Central memory CD8-positive, alpha-beta T cell (primary cell): ENCODE measurements at regions not wholly inside any gene's neighbourhood (a gene's known extent, or its start where the extent isn't known, plus 50 kb on each side); places are given as distances from the start of the nearest gene placed in this dataset.

Source experiments
- ATAC-seq: fragments of 150-1000 bp; cut with Tn5 transposase; replicated peaks from 2 replicates; pipeline ENCODE4 v1.10.0; 2022; ENCODE audit warnings: mild to moderate bottlenecking, moderate FRiP score, moderate number of reproducible peaks; ENCODE audit not compliant: poor library complexity, severe bottlenecking; ENCODE audit errors: extremely low read depth
- DNase-seq, 2 donors: peaks; one replicate each; pipeline ENCODE4 v3.0.0; 2021; ENCODE audit warnings: low spot score in 2 of 2
- H3K27ac Mint-ChIP-seq: one replicate; pipeline ENCODE4 v1.8.0; 2022; ENCODE audit warnings: low read depth, mild to moderate bottlenecking, moderate library complexity, mixed read lengths
- H3K27me3 Mint-ChIP-seq: one replicate; pipeline ENCODE4 v1.8.0; 2022; ENCODE audit warnings: mixed read lengths
- H3K36me3 Mint-ChIP-seq: one replicate; pipeline ENCODE4 v1.8.0; 2022; ENCODE audit warnings: mild to moderate bottlenecking, moderate library complexity, mixed read lengths; ENCODE audit not compliant: insufficient read depth
- H3K4me1 Mint-ChIP-seq: one replicate; pipeline ENCODE4 v1.8.0; 2022; ENCODE audit warnings: mixed read lengths
- H3K4me3 Mint-ChIP-seq: one replicate; pipeline ENCODE4 v1.8.0; 2022; ENCODE audit warnings: mild to moderate bottlenecking, moderate library complexity, mixed read lengths
- H3K9me3 Mint-ChIP-seq: one replicate; pipeline ENCODE4 v1.8.0; 2022; ENCODE audit warnings: mixed read lengths

- Mint-ChIP-seq H3K27ac (no peak overlapping the region), H3K27me3 (peaks cover 20% of the 10 kb centered on the region), H3K4me3 (no peak overlapping the region), H3K9me3 (no peaks in the 10 kb centered on the region), H3K4me1 (no peaks in the 10 kb centered on the region), H3K36me3 (no peaks in the 10 kb centered on the region)
- ATAC-seq (no peak), DNase-seq (no peak)
Observed at GRCh38 chr2:200065477-200065876, 110.1 kb downstream of the MAIP1 start.

GRCh38 chr2:200066417-200066816, 111.0 kb downstream of the MAIP1 start:
- Mint-ChIP-seq H3K27me3 (peaks cover 20% of the 10 kb centered on the region), H3K27ac (no peak overlapping the region), H3K4me3 (no peak overlapping the region), H3K4me1 (no peaks in the 10 kb centered on the region), H3K9me3 (peaks cover 3% of the 10 kb centered on the region), H3K36me3 (no peaks in the 10 kb centered on the region)
- DNase-seq = no peak
- no peak for ATAC-seq

DNA sequence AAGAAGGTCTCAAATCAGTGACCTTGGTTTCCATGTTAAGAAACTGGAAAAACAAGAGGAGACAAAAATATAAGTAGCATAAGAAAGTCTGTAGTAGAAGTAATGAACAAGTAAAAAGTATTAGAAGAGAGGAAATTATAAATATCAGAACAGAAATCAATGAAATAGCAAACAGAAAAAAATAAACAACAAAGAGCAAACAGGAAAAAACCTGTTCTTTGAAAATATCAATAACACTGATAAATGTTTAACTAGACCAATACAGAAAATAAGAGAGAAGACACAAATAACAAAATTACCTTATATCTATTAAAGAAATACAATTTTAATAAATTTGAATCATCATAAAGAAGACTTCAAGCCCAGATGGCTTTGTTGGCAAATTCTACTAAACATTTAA, 113.3 kb downstream of the MAIP1 start:
- Mint-ChIP-seq H3K27me3 (peaks cover 18% of the 10 kb centered on the region), H3K4me3 (no peak overlapping the region), H3K9me3 (peaks cover 11% of the 10 kb centered on the region), H3K4me1 (no peaks in the 10 kb centered on the region), H3K36me3 (no peaks in the 10 kb centered on the region), H3K27ac (no peak overlapping the region)
- DNase-seq (no peak), ATAC-seq (no peak)

DNA sequence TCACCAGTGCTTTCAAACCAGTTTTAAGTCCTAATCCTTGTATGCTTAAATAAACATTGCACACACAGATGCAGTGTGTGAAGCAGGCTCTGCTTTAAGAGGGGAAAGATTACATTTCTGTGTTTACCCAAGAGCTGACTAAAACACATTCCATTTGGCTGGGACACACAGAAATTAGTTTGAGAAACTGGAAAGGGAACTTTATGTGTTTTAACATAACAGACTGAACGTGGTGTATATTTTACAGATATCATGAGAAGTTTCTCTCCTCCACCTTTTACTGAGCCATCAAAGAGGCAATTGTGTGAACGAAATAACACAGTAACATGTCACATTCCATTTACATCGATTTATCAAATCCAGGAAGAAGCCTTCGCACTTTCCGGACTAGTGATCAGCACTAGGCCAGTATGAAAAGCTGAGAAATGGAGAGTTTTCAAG, 121.8 kb downstream of the MAIP1 start:
- Mint-ChIP-seq H3K4me1 (no peaks in the 10 kb centered on the region), H3K9me3 (no peaks in the 10 kb centered on the region), H3K27ac (no peak overlapping the region), H3K27me3 (peaks cover 47% of the 10 kb centered on the region), H3K4me3 (no peak overlapping the region), H3K36me3 (no peaks in the 10 kb centered on the region)
- no peak for ATAC-seq
- no peak for DNase-seq

DNA sequence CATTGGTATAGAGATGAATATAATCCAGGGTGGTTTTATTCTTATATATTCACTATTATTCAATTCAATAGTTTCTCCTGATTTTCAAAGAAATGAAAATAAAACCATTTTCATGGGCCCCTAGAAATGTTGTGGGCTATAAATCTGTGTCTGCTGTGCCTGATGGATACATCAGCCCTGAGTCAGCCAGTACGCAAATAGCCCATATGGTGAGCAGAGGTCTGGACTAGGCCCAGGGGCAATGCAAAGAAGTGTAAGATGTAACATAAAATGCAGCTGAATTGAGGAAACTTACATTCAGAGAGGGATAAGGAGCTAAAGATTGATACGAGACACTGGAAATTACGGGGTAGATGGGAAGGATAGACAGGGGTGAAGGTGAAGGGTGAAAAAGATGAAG, 122.5 kb downstream of the MAIP1 start:
- Mint-ChIP-seq H3K27me3 (peaks cover 52% of the 10 kb centered on the region), H3K9me3 (no peaks in the 10 kb centered on the region), H3K4me3 (no peak overlapping the region)

DNA sequence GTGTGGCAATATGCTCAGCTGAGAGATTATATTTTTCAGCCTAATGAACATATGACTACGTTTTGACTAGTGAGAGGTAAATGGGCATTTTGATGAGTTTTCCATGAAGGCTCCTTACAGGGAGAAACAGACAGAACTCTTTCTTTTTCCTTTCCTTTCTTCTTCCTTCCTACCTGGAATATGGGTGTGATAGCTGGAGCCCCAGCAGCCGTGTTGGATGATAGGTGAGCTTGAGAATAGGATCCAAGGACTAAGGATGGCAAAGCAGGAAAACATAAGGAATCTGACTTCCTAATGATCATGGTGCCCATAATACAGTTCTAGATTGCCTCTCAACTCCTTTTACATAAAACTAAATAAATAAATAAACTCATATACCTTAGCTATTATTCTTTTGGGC, 124.0 kb downstream of the MAIP1 start:
- ATAC-seq = no peak
- Mint-ChIP-seq H3K27ac (no peak overlapping the region), H3K27me3 (peaks cover 46% of the 10 kb centered on the region), H3K9me3 (no peaks in the 10 kb centered on the region), H3K36me3 (no peaks in the 10 kb centered on the region), H3K4me1 (no peaks in the 10 kb centered on the region), H3K4me3 (no peak overlapping the region)
- no peak for DNase-seq

More for the DNA sequence above, 122.5 kb downstream of the MAIP1 start:
- no peaks in the 10 kb centered on the region for H3K36me3 Mint-ChIP-seq
- no peak overlapping the region for H3K27ac Mint-ChIP-seq
- no peaks in the 10 kb centered on the region for H3K4me1 Mint-ChIP-seq
- DNase-seq (no peak), ATAC-seq (no peak)

GRCh38 chr2:200081236-200081635, 125.9 kb downstream of the MAIP1 start:
- H3K4me3 Mint-ChIP-seq = no peak overlapping the region
- no peaks in the 10 kb centered on the region for H3K4me1 Mint-ChIP-seq
- no peak for ATAC-seq
- H3K27ac Mint-ChIP-seq = no peak overlapping the region
- H3K9me3 Mint-ChIP-seq = no peaks in the 10 kb centered on the region
- H3K27me3 Mint-ChIP-seq = peaks cover 36% of the 10 kb centered on the region
- no peaks in the 10 kb centered on the region for H3K36me3 Mint-ChIP-seq
- DNase-seq = no peak

DNA sequence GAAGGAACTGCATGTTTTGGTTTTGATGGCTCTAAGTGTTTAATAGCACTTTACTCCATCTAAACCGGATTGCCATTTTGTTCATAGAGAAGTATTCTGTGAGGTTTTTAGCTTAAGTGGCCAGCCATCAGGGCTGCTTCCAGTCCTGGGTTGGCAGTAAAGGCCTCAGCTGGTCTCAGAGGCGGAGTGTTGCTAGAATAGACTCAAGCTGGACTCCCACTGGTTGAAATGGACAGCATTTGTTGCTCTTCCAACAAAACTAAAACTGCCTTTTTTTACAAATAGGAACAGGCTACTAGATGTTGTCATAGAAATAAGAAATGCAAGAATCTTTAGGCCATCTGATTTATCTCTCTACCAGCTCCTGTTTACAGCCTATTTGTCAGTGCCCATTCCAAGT, 126.4 kb downstream of the MAIP1 start:
- no peaks in the 10 kb centered on the region for H3K36me3 Mint-ChIP-seq
- peaks cover 35% of the 10 kb centered on the region for H3K27me3 Mint-ChIP-seq
- no peaks in the 10 kb centered on the region for H3K9me3 Mint-ChIP-seq
- no peak for ATAC-seq
- H3K4me3 Mint-ChIP-seq = no peak overlapping the region
- H3K4me1 Mint-ChIP-seq = no peaks in the 10 kb centered on the region
- no peak for DNase-seq
- H3K27ac Mint-ChIP-seq = no peak overlapping the region

DNA sequence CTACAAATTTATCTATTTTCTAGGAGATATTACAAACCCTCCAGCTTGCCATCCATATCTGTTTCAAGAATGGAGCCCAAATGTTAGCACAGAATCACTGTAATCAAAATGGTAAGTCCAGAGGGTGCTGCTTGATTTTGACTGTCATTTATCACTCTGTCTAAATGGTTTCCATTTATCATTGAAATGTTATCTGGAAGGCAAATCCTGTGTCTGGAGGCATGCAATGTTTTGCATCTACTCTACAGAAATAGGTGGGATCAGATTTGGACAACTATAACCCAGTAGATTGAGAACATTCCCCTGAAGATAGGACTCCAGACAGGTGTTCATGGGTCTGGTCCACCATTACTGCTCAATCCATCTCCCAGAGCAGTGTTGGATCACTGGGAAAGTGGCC, 128.7 kb downstream of the MAIP1 start:
- Mint-ChIP-seq H3K4me1 (no peaks in the 10 kb centered on the region), H3K9me3 (no peaks in the 10 kb centered on the region), H3K4me3 (no peak overlapping the region), H3K36me3 (no peaks in the 10 kb centered on the region), H3K27ac (no peak overlapping the region), H3K27me3 (peaks cover 43% of the 10 kb centered on the region)
- ATAC-seq = no peak
- no peak for DNase-seq

DNA sequence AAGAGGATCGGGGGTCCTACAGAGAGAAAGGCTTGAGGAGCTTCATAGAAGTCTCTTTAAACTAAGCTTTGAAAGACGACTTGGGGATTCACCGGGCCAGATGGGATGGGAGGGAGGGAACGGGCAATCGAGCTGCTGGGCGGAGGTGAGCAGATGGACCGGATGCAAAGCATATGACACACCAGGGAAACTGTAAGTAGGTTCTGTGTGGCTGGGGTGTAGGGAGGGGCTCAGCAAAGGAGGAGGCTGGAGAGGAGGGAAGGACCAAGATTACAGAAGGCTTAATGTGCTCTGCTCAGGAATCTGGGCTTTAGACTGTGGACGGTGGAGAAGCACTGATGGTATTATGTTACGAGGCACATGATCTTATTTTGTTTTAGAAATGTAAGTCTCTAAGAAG, 131.5 kb downstream of the MAIP1 start:
- Mint-ChIP-seq H3K36me3 (no peaks in the 10 kb centered on the region), H3K4me3 (no peak overlapping the region), H3K4me1 (no peaks in the 10 kb centered on the region), H3K27me3 (peaks cover 32% of the 10 kb centered on the region), H3K9me3 (no peaks in the 10 kb centered on the region), H3K27ac (no peak overlapping the region)
- ATAC-seq = no peak
- no peak for DNase-seq

GRCh38 chr2:200087451-200087850, 132.1 kb downstream of the MAIP1 start:
- peaks cover 31% of the 10 kb centered on the region for H3K27me3 Mint-ChIP-seq
- no peaks in the 10 kb centered on the region for H3K36me3 Mint-ChIP-seq
- H3K9me3 Mint-ChIP-seq = no peaks in the 10 kb centered on the region
- ATAC-seq (no peak), DNase-seq (no peak)
- H3K4me1 Mint-ChIP-seq = no peaks in the 10 kb centered on the region
- no peak overlapping the region for H3K27ac Mint-ChIP-seq
- no peak overlapping the region for H3K4me3 Mint-ChIP-seq

DNA sequence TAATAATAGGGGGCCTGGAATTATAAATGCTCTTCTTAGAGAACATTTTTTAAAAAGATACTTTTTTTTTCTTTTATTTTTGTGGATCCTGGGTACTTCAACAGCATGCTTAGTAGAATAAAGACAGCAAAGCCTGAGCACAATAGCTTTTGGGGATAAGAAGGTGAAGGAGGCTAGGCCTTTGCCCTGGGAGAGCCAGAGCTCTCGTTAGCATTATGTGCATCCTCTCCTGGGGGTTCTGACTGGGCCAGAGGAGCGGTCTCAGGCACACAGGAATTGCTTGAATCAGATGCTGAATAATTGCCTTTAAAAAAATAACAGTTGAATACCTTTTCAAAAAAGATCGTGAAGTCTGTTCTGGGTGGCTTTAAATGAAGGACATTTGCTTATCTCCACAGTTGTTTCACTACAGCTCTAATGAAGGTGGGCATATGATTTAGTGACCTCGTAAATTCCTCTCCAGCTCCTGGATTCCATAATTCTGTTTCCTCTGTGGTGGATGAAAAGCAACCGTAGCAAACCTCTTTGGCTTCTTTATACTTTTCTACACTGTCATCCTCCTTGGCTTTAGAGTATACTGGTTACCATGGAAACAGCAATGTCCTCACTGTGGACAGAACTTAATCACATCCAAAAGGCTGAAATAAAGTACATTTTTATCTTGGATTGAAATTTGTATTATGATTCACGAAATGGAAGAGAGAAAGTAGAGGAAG, 133.8 kb downstream of the MAIP1 start:
- no peaks in the 10 kb centered on the region for H3K36me3 Mint-ChIP-seq
- ATAC-seq = no peak
- no peak overlapping the region for H3K27ac Mint-ChIP-seq
- H3K4me1 Mint-ChIP-seq = no peaks in the 10 kb centered on the region
- no peak overlapping the region for H3K4me3 Mint-ChIP-seq
- peaks cover 41% of the 10 kb centered on the region for H3K27me3 Mint-ChIP-seq
- DNase-seq = no peak
- H3K9me3 Mint-ChIP-seq = no peaks in the 10 kb centered on the region

- DNase-seq = no peak
- no peak for ATAC-seq
- H3K4me1 Mint-ChIP-seq = no peaks in the 10 kb centered on the region
- H3K27me3 Mint-ChIP-seq = peaks cover 41% of the 10 kb centered on the region
- no peak overlapping the region for H3K27ac Mint-ChIP-seq
- no peaks in the 10 kb centered on the region for H3K9me3 Mint-ChIP-seq
- no peak overlapping the region for H3K4me3 Mint-ChIP-seq
- no peaks in the 10 kb centered on the region for H3K36me3 Mint-ChIP-seq
Observed at GRCh38 chr2:200089756-200090109, 134.4 kb downstream of the MAIP1 start.
